ENCODE measurements at regions not wholly inside any gene's neighbourhood (a gene's known extent, or its start where the extent isn't known, plus 50 kb on each side); places are given as distances from the start of the nearest gene placed in this dataset.

DNA sequence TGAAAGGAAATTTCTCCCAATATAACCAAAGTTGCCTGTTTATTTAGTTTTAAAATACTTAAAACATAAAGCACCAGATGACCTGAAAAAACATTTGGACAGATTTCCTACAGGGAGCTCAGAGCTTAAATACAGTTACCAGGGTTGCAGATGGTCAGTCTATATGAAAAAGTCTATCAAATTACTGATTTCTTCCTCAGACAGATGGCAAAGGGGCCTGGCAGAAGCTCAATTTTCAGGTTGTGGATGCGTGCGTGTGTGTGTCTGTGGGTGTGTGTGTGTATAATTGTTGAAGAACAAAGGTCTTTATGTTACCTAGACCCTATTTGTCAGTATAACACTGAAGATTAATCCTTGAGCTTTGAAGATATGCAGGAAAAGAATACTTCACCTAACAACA is 169.4 kb downstream of the MAD2L1 start:
- Histone ChIP-seq H3K36me3 (ENCODE audit: control insufficient read depth in 2 of 2, extremely low read depth in 1 of 2, insufficient read depth in 2 of 2, low read length in 2 of 2) (no peaks in the 10 kb centered on the region), H4K20me1 (replicated peaks; ENCODE audit: control insufficient read depth, extremely low read depth, insufficient read depth, low read length) (no peaks in the 10 kb centered on the region), H3K9me3 (replicated peaks; ENCODE audit: control insufficient read depth, insufficient read depth, low read length) (no peaks in the 10 kb centered on the region), H3K79me2 (ENCODE audit: control insufficient read depth, insufficient read depth, low read length) (no peaks in the 10 kb centered on the region), H3K27ac (ENCODE audit: insufficient read depth, low read depth, low read length) (no peak overlapping the region), H2AFZ (ENCODE audit: low read depth, low read length) (no peak overlapping the region), H3K9ac (replicated peaks; ENCODE audit: extremely low read depth, insufficient read depth, low read length) (no peak overlapping the region), H3K4me2 (ENCODE audit: insufficient read depth, low read length) (no peak overlapping the region), H3K27me3 (ENCODE audit: control insufficient read depth in 2 of 2, insufficient read depth in 2 of 2, low read length in 2 of 2) (no peaks in the 10 kb centered on the region), H3K4me1 (ENCODE audit: control insufficient read depth, extremely low read depth, insufficient read depth, low read length) (no peaks in the 10 kb centered on the region), H3K4me3 (replicated peaks in 1 of 3; ENCODE audit: insufficient read depth in 1 of 3, low read depth in 1 of 3, low read length in 3 of 3) (no peak overlapping the region), H3K9me1 (replicated peaks; ENCODE audit: control insufficient read depth, extremely low read depth, insufficient read depth, low read length) (no peaks in the 10 kb centered on the region)
- TF ChIP-seq JUN (IDR thresholded peaks at IDR 0.05; ENCODE audit: borderline replicate concordance, insufficient read depth, insufficient read length, low read depth) (no peak), POLR2A (IDR thresholded peaks at IDR 0.05; ENCODE audit: low read depth, low read length) (no peak), GATA2 (IDR thresholded peaks at IDR 0.05; ENCODE audit: insufficient read depth, insufficient read length, low read depth, low read length) (no peak), EZH2 (IDR thresholded peaks at IDR 0.05; ENCODE audit: borderline replicate concordance, low read depth, low read length, severe bottlenecking) (no peak), POLR2AphosphoS5 (IDR thresholded peaks at IDR 0.05; ENCODE audit: insufficient read depth, low read depth, low read length) (no peak), FOS (IDR thresholded peaks at IDR 0.05; ENCODE audit: borderline replicate concordance, insufficient read depth, low read length) (no peak), MYC (IDR thresholded peaks at IDR 0.05; ENCODE audit: low read depth, low read length) (no peak)
- TF ChIP-seq, protein P1, sequence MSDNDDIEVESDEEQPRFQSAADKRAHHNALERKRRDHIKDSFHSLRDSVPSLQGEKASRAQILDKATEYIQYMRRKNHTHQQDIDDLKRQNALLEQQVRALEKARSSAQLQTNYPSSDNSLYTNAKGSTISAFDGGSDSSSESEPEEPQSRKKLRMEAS (IDR thresholded peaks at IDR 0.05; ENCODE audit: insufficient read depth, insufficient read length) = no peak
- TF ChIP-seq, protein P2, sequence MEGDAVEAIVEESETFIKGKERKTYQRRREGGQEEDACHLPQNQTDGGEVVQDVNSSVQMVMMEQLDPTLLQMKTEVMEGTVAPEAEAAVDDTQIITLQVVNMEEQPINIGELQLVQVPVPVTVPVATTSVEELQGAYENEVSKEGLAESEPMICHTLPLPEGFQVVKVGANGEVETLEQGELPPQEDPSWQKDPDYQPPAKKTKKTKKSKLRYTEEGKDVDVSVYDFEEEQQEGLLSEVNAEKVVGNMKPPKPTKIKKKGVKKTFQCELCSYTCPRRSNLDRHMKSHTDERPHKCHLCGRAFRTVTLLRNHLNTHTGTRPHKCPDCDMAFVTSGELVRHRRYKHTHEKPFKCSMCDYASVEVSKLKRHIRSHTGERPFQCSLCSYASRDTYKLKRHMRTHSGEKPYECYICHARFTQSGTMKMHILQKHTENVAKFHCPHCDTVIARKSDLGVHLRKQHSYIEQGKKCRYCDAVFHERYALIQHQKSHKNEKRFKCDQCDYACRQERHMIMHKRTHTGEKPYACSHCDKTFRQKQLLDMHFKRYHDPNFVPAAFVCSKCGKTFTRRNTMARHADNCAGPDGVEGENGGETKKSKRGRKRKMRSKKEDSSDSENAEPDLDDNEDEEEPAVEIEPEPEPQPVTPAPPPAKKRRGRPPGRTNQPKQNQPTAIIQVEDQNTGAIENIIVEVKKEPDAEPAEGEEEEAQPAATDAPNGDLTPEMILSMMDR (IDR thresholded peaks at IDR 0.05; ENCODE audit: extremely low read depth in 1 of 2, insufficient read depth in 1 of 2, low read depth in 1 of 2, low read length in 2 of 2) = no peak
- DNase-seq (ENCODE audit: low read depth, low spot score) (no peak), FAIRE-seq (no peak)
- dilution Hi-C loops (cut with MboI; ENCODE audit: extremely low pct_ligation_motif_present, low sequenced_read_pairs) (no loop called here), intact Hi-C loops (cut with micrococcal nuclease) (no loop called here)
- ChIA-PET CTCF (interaction anchor here (1.0 to 2.1 kb wide), 2 partner anchors 13 to 269 kb away, joined by 3 to 6 read pairs; partner anchors contain the start of gene PDE5A), POLR2A (no interaction called here)
- BruUV-seq (replicated peaks) = no TSS peak
